A673 (cell line): ENCODE measurements at regions not wholly inside any gene's neighbourhood (a gene's known extent, or its start where the extent isn't known, plus 50 kb on each side); places are given as distances from the start of the nearest gene placed in this dataset.

Source experiments
- EZH2 ChIP-seq: fragments of 200-600 bp; sonication (generic); IDR thresholded peaks from 2 replicates; pipeline ENCODE4 v1.6.1; 2017; ENCODE audit warnings: borderline replicate concordance, low read depth, mild to moderate bottlenecking, mixed read lengths, antibody characterized with exemption, low read length; ENCODE audit not compliant: poor library complexity, severe bottlenecking
- TF ChIP-seq, protein P1 (sequence below): fragments of 300-800, 200-600 bp; sonication (generic); conservative IDR thresholded peaks from 2 replicates; pipeline ENCODE4 v1.5.1; 2017; ENCODE audit warnings: low read depth, mild to moderate bottlenecking, antibody characterized with exemption, low read length, moderate library complexity, mixed read lengths

DNA sequence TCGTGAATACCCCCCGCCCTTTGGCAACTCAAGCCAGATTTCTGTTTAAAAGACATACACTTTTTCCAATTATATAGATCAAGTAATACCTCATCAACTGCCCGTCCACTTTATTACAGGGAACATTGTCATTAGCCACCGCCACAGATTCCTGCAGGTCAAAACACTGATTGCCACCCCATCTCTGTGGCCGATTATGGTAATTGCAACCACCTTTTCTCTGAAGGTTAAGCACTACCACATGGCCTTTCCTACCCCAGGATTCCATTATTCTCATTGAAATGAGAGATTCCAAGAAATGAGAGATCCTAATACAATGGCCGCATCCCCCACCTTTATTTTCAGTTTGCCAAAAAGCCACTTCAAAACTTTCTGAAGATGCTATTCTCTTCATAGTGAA, 478.8 kb upstream of the HSF2 start:
- TF ChIP-seq, protein P1, sequence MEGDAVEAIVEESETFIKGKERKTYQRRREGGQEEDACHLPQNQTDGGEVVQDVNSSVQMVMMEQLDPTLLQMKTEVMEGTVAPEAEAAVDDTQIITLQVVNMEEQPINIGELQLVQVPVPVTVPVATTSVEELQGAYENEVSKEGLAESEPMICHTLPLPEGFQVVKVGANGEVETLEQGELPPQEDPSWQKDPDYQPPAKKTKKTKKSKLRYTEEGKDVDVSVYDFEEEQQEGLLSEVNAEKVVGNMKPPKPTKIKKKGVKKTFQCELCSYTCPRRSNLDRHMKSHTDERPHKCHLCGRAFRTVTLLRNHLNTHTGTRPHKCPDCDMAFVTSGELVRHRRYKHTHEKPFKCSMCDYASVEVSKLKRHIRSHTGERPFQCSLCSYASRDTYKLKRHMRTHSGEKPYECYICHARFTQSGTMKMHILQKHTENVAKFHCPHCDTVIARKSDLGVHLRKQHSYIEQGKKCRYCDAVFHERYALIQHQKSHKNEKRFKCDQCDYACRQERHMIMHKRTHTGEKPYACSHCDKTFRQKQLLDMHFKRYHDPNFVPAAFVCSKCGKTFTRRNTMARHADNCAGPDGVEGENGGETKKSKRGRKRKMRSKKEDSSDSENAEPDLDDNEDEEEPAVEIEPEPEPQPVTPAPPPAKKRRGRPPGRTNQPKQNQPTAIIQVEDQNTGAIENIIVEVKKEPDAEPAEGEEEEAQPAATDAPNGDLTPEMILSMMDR = no peak
- TF ChIP-seq EZH2 = no peak
